ENCODE measurements at regions not wholly inside any gene's neighbourhood (a gene's known extent, or its start where the extent isn't known, plus 50 kb on each side); places are given as distances from the start of the nearest gene placed in this dataset.

GRCh38 chr9:13491493-13492424, 212.3 kb upstream of the MPDZ start:
- H3K4me1 Mint-ChIP-seq: no peaks in the 10 kb centered on the region
- no peak overlapping the region for H3K27ac Mint-ChIP-seq
- peaks cover 10% of the 10 kb centered on the region for H3K9me3 Mint-ChIP-seq
- H3K36me3 Mint-ChIP-seq: no peaks in the 10 kb centered on the region
- DNase-seq (ENCODE audit: low spot score in 2 of 2): no peak
- H3K4me3 Mint-ChIP-seq: no peak overlapping the region
- no peak for ATAC-seq

GRCh38 chr9:13491138-13491492, 211.6 kb upstream of the MPDZ start:
- Mint-ChIP-seq H3K27ac (no peak overlapping the region), H3K36me3 (no peaks in the 10 kb centered on the region), H3K4me3 (no peak overlapping the region), H3K9me3 (peaks cover 15% of the 10 kb centered on the region), H3K4me1 (no peaks in the 10 kb centered on the region)
- no peak for DNase-seq (ENCODE audit: low spot score in 2 of 2)
- no peak for ATAC-seq

GRCh38 chr9:13487936-13488335, 208.4 kb upstream of the MPDZ start:
- H3K4me1 Mint-ChIP-seq: no peaks in the 10 kb centered on the region

GRCh38 chr9:13487498-13487897, 208.0 kb upstream of the MPDZ start:
- H3K36me3 Mint-ChIP-seq: no peaks in the 10 kb centered on the region

More at GRCh38 chr9:13487936-13488335, 208.4 kb upstream of the MPDZ start:
- H3K27ac Mint-ChIP-seq: no peak overlapping the region
- peaks cover 18% of the 10 kb centered on the region for H3K9me3 Mint-ChIP-seq
- no peaks in the 10 kb centered on the region for H3K36me3 Mint-ChIP-seq
- no peak for DNase-seq (ENCODE audit: low spot score in 2 of 2)
- no peak for ATAC-seq
- no peak overlapping the region for H3K4me3 Mint-ChIP-seq

GRCh38 chr9:13487071-13487470, 207.6 kb upstream of the MPDZ start:
- no peak for ATAC-seq
- H3K9me3 Mint-ChIP-seq: peaks cover 24% of the 10 kb centered on the region
- no peak for DNase-seq (ENCODE audit: low spot score in 2 of 2)
- H3K36me3 Mint-ChIP-seq: no peaks in the 10 kb centered on the region
- H3K4me3 Mint-ChIP-seq: no peak overlapping the region
- no peaks in the 10 kb centered on the region for H3K4me1 Mint-ChIP-seq
- H3K27ac Mint-ChIP-seq: no peak overlapping the region

More at GRCh38 chr9:13487498-13487897, 208.0 kb upstream of the MPDZ start:
- DNase-seq (ENCODE audit: low spot score in 2 of 2): no peak
- no peak for ATAC-seq
- Mint-ChIP-seq H3K4me1 (no peaks in the 10 kb centered on the region), H3K9me3 (peaks cover 20% of the 10 kb centered on the region), H3K4me3 (no peak overlapping the region), H3K27ac (no peak overlapping the region)

- DNase-seq (ENCODE audit: low spot score in 2 of 2): no peak
- no peak for ATAC-seq
- Mint-ChIP-seq H3K36me3 (no peaks in the 10 kb centered on the region), H3K27ac (no peak overlapping the region), H3K9me3 (peaks cover 24% of the 10 kb centered on the region), H3K4me3 (no peak overlapping the region), H3K4me1 (no peaks in the 10 kb centered on the region)
Observed at GRCh38 chr9:13485068-13485596, 205.6 kb upstream of the MPDZ start.

GRCh38 chr9:13484186-13484585, 204.7 kb upstream of the MPDZ start:
- no peak overlapping the region for H3K27ac Mint-ChIP-seq

GRCh38 chr9:13481274-13481673, 201.8 kb upstream of the MPDZ start:
- no peaks in the 10 kb centered on the region for H3K36me3 Mint-ChIP-seq
- H3K9me3 Mint-ChIP-seq: peaks cover 24% of the 10 kb centered on the region
- no peak overlapping the region for H3K27ac Mint-ChIP-seq
- no peak overlapping the region for H3K4me3 Mint-ChIP-seq
- DNase-seq (ENCODE audit: low spot score in 2 of 2) (no peak), ATAC-seq (no peak)
- H3K4me1 Mint-ChIP-seq: no peaks in the 10 kb centered on the region

More at GRCh38 chr9:13484186-13484585, 204.7 kb upstream of the MPDZ start:
- Mint-ChIP-seq H3K4me1 (no peaks in the 10 kb centered on the region), H3K36me3 (no peaks in the 10 kb centered on the region), H3K9me3 (peaks cover 24% of the 10 kb centered on the region), H3K4me3 (no peak overlapping the region)
- ATAC-seq: no peak
- DNase-seq (ENCODE audit: low spot score in 2 of 2): no peak

- DNase-seq (ENCODE audit: low spot score in 2 of 2): no peak
- Mint-ChIP-seq H3K27ac (no peak overlapping the region), H3K4me3 (no peak overlapping the region), H3K36me3 (no peaks in the 10 kb centered on the region), H3K9me3 (peaks cover 26% of the 10 kb centered on the region), H3K4me1 (no peaks in the 10 kb centered on the region)
- ATAC-seq: no peak
Observed at GRCh38 chr9:13480693-13481092, 201.2 kb upstream of the MPDZ start.

GRCh38 chr9:13479096-13479495, 199.6 kb upstream of the MPDZ start:
- DNase-seq (ENCODE audit: low spot score in 2 of 2) (no peak), ATAC-seq (no peak)
- peaks cover 24% of the 10 kb centered on the region for H3K9me3 Mint-ChIP-seq
- H3K4me1 Mint-ChIP-seq: no peaks in the 10 kb centered on the region
- H3K36me3 Mint-ChIP-seq: no peaks in the 10 kb centered on the region
- no peak overlapping the region for H3K27ac Mint-ChIP-seq
- H3K4me3 Mint-ChIP-seq: no peak overlapping the region

- H3K9me3 Mint-ChIP-seq: peaks cover 27% of the 10 kb centered on the region
- H3K4me3 Mint-ChIP-seq: no peak overlapping the region
- H3K36me3 Mint-ChIP-seq: no peaks in the 10 kb centered on the region
- H3K27ac Mint-ChIP-seq: no peak overlapping the region
- DNase-seq (ENCODE audit: low spot score in 2 of 2) (no peak), ATAC-seq (no peak)
- H3K4me1 Mint-ChIP-seq: no peaks in the 10 kb centered on the region
Observed at GRCh38 chr9:13478639-13479038, 199.1 kb upstream of the MPDZ start.

GRCh38 chr9:13478160-13478559, 198.7 kb upstream of the MPDZ start:
- ATAC-seq: no peak
- Mint-ChIP-seq H3K4me3 (no peak overlapping the region), H3K4me1 (no peaks in the 10 kb centered on the region), H3K36me3 (no peaks in the 10 kb centered on the region), H3K27ac (no peak overlapping the region), H3K9me3 (peaks cover 26% of the 10 kb centered on the region)
- DNase-seq (ENCODE audit: low spot score in 2 of 2): no peak

- H3K27ac Mint-ChIP-seq: no peak overlapping the region
- H3K9me3 Mint-ChIP-seq: peaks cover 22% of the 10 kb centered on the region
- no peak overlapping the region for H3K4me3 Mint-ChIP-seq
- no peaks in the 10 kb centered on the region for H3K36me3 Mint-ChIP-seq
- DNase-seq (ENCODE audit: low spot score in 2 of 2): no peak
- no peak for ATAC-seq
- H3K4me1 Mint-ChIP-seq: no peaks in the 10 kb centered on the region
Observed at GRCh38 chr9:13470836-13471235, 191.3 kb upstream of the MPDZ start.

GRCh38 chr9:13467157-13467556, 187.7 kb upstream of the MPDZ start:
- no peak for DNase-seq (ENCODE audit: low spot score in 2 of 2)
- no peak overlapping the region for H3K27ac Mint-ChIP-seq
- H3K4me3 Mint-ChIP-seq: no peak overlapping the region
- no peaks in the 10 kb centered on the region for H3K4me1 Mint-ChIP-seq
- H3K36me3 Mint-ChIP-seq: no peaks in the 10 kb centered on the region
- ATAC-seq: no peak
- peaks cover 16% of the 10 kb centered on the region for H3K9me3 Mint-ChIP-seq

GRCh38 chr9:13461414-13461991, 182.0 kb upstream of the MPDZ start:
- peaks cover 20% of the 10 kb centered on the region for H3K9me3 Mint-ChIP-seq
- no peak for ATAC-seq
- no peak for DNase-seq (ENCODE audit: low spot score in 2 of 2)
- H3K4me1 Mint-ChIP-seq: no peaks in the 10 kb centered on the region
- H3K4me3 Mint-ChIP-seq: no peak overlapping the region
- H3K36me3 Mint-ChIP-seq: no peaks in the 10 kb centered on the region
- H3K27ac Mint-ChIP-seq: no peak overlapping the region

GRCh38 chr9:13459071-13459470, 179.6 kb upstream of the MPDZ start:
- H3K36me3 Mint-ChIP-seq: no peaks in the 10 kb centered on the region
- H3K27ac Mint-ChIP-seq: no peak overlapping the region
- no peaks in the 10 kb centered on the region for H3K4me1 Mint-ChIP-seq
- peaks cover 19% of the 10 kb centered on the region for H3K9me3 Mint-ChIP-seq
- H3K4me3 Mint-ChIP-seq: no peak overlapping the region
- DNase-seq (ENCODE audit: low spot score in 2 of 2) (no peak), ATAC-seq (no peak)
